ENCODE measurements at regions not wholly inside any gene's neighbourhood (a gene's known extent, or its start where the extent isn't known, plus 50 kb on each side); places are given as distances from the start of the nearest gene placed in this dataset.

GRCh38 chr4:58740897-58741296, 1630.7 kb upstream of the IGFBP7 start:
- TF ChIP-seq ZNF561 (tag by site-specific recombination; IDR thresholded peaks at IDR 0.05; ENCODE audit: borderline replicate concordance) (no peak), CTCF (tag by site-specific recombination; IDR thresholded peaks at IDR 0.05) (no peak), ZBTB48 (tag by site-specific recombination; IDR thresholded peaks at IDR 0.05) (no peak), ZNF10 (tag by site-specific recombination; IDR thresholded peaks at IDR 0.05) (no peak), ZEB2 (tag by site-specific recombination; IDR thresholded peaks at IDR 0.05) (no peak), SP2 (tag by site-specific recombination; IDR thresholded peaks at IDR 0.05) (no peak), ZFP37 (tag by site-specific recombination; IDR thresholded peaks at IDR 0.05) (no peak), ZNF645 (tag by site-specific recombination; IDR thresholded peaks at IDR 0.05) (no peak)
